H1 (cell line): ENCODE measurements at regions not wholly inside any gene's neighbourhood (a gene's known extent, or its start where the extent isn't known, plus 50 kb on each side); places are given as distances from the start of the nearest gene placed in this dataset.

Experiments used
- CHD7 ChIP-seq: fragments of 300-600 bp; sonication (generic); IDR thresholded peaks from 2 replicates; pipeline ENCODE4 v1.7.1; 2012; ENCODE audit warnings: low read length, moderate library complexity, mild to moderate bottlenecking, inconsistent platforms; ENCODE audit not compliant: insufficient replicate concordance
- E2F6 ChIP-seq: IDR thresholded peaks from 2 replicates; pipeline ENCODE4 v1.6.1; 2012; ENCODE audit warnings: inconsistent platforms
- NRF1 ChIP-seq: IDR thresholded peaks from 2 replicates; pipeline ENCODE4 v1.6.1; 2011; ENCODE audit warnings: mild to moderate bottlenecking, low read depth, low read length, improper control_type of control experiment
- TAF7 ChIP-seq: optimal IDR thresholded peaks from 2 replicates; pipeline ENCODE3; 2011; ENCODE audit warnings: low read depth, mild to moderate bottlenecking, inconsistent platforms, low read length, moderate library complexity, borderline replicate concordance
- TCF12 ChIP-seq: IDR thresholded peaks from 2 replicates; pipeline ENCODE4 v1.6.1; 2011; ENCODE audit warnings: low read depth, mild to moderate bottlenecking, low read length
- YY1 ChIP-seq: IDR thresholded peaks from 2 replicates; pipeline ENCODE4 v1.6.1; 2011; ENCODE audit warnings: low read depth, mild to moderate bottlenecking, low read length

- TF ChIP-seq CHD7, result no peak
- no peak for TF ChIP-seq YY1
- TF ChIP-seq E2F6, result no peak
- no peak for TF ChIP-seq TCF12
- TF ChIP-seq TAF7, result no peak
- no peak for TF ChIP-seq NRF1
Measured at GRCh38 chr3:59262076-59262498, 212.3 kb upstream of the CFAP20DC start (continued).
